ENCODE measurements at regions not wholly inside any gene's neighbourhood (a gene's known extent, or its start where the extent isn't known, plus 50 kb on each side); places are given as distances from the start of the nearest gene placed in this dataset.

GRCh38 chrX:9087271-9088040, 53.5 kb upstream of the FAM9B start:
- no peak for DNase-seq

DNA sequence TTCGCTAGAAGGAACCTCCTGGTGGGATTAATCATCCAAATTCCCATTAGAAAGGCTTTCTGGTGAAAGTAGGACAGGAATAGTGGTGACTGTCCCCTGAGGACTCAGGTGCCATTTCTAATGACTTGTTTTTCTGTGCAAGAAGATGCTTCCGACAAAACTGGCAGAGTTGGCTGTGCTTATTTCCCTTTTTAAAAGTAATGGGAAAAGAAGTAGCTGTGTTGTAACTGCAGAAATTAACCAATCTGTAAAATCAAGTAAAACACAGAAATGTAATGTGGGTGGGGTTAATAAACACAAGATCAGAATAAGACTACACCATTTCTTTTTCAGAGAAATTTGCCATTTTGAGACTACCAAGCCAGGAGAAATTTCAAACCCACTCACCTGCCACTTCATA, 55.0 kb upstream of the FAM9B start:
- no peak for DNase-seq

DNA sequence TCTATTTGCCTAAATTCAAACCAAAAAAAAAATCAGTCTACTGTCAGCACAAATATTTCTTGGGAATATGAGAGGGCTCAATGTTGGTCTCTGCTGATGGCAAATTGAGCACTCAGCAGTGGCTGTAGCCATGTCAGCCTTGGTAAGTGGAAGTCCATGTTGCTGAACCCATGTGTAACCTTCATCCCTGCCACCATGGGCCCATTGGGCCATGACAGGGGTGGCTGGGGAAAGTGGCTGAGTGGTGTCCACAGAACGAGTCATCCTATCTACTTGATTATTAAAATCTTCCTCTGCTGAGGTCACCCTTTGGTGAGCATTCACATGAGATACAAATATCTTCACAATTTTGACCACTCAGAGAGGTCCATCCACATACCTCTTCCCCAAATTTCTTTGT, 56.8 kb upstream of the FAM9B start:
- DNase-seq: no peak

DNA sequence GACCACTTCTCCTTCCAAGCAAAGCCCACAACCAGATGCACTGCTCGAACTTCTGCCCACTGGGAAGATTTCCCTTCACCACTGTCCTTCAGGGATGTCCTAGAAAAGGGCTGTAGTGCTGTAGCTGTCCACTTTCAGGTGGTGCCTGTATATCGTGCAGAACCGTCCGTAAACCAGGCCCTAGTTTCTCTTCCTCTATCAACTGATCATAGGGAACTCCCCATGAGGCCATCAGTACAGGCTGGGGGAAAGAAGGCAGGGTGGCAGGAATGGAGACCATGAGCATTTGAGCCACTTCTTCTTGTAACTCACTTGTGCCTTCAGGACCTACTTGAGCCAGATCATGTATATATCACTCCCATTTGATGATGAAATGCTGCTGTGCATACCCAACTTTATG, 57.3 kb upstream of the FAM9B start:
- DNase-seq: no peak

DNA sequence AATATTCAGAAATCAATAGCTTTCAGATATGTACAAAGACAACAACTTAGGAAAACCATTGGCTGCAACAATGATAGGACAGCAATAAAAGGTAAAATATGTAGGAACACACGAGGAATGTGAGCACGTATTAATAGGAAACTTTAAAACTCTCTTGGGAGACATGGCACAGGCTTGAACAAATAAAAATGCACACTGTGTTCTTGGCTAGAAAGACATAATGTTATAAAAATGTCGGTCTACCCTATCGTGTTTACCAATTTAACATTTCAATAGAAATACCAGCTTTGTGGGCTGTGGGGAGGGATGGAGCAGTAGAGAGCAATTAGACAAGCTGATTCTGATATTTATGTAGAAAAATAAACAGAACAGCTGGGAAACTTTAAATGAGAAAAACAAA, 69.0 kb upstream of the FAM9B start:
- DNase-seq: no peak

GRCh38 chrX:9108054-9108453, 74.1 kb upstream of the FAM9B start:
- DNase-seq: no peak

DNA sequence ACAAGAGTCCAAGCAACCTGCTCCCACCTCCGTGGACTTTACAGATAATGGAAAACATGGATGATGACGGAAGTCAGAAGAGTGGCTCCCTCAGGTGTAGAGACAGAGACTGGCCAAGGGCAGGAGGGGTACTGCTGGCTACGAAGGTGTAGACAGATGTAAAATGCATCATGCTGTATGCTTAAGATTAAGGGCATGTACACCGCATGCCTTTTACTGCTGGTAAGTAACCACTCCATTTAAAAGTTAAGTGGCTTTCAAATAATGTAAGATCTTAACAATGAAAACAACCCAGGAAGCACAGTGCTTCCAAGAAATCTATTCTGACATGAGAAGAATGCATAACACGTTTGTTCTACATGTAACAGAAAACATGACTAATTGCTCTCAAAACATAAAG, 76.9 kb upstream of the FAM9B start:
- DNase-seq: no peak

DNA sequence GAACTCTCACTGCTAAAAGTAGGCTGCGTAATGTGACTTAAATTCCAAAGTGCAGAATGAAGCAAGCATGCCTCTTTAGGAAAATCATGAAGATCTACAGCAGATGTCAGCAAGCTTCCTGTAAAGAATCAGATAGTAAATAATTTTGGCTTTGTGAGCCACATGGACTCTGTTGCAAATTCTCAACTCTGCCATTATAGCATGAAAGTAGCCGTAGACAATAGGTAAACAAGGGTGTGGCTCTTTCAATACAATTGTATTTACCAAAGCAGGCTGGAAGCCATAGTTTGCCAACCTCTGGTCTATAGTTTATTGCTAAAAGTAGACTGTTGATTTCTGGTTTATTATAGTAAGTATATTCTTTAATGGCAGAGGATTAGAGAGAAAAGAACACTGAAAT, 80.3 kb upstream of the FAM9B start:
- peak; percentile 5 to 40 for DNase-seq

- no peak for DNase-seq
These were observed 83.9 kb upstream of the FAM9B start for GRCh38 chrX:9117851-9118250.

- no peak for DNase-seq
These were observed 88.8 kb upstream of the FAM9B start for GRCh38 chrX:9122519-9123245.

- no peak for DNase-seq
These were observed 94.1 kb upstream of the FAM9B start for GRCh38 chrX:9127986-9128385.

DNA sequence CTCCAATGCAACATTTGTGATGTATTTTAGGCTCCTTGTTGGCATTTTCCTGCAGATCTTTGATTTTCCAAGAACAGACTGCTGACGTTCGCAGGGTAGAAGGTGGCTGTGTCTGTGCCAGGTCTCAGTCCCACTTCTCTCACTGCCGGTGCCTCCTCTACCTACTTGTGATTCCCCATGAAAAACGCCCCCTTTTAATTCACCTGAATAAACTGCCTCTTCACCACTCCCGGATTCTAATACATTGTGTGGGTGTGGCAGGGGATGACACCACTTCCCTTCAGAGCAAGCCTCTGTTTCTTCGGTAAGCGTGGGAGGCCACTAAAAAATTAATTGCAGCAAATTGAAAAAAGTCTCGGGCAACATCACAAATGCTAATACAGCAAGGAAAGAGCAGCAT, 96.1 kb upstream of the FAM9B start:
- DNase-seq: no peak

GRCh38 chrX:9131066-9131465, 97.1 kb upstream of the FAM9B start:
- DNase-seq: no peak

GRCh38 chrX:9132036-9132638, 98.2 kb upstream of the FAM9B start:
- DNase-seq: no peak

- no peak for DNase-seq
These were observed 99.5 kb upstream of the FAM9B start for GRCh38 chrX:9133426-9133825.

DNA sequence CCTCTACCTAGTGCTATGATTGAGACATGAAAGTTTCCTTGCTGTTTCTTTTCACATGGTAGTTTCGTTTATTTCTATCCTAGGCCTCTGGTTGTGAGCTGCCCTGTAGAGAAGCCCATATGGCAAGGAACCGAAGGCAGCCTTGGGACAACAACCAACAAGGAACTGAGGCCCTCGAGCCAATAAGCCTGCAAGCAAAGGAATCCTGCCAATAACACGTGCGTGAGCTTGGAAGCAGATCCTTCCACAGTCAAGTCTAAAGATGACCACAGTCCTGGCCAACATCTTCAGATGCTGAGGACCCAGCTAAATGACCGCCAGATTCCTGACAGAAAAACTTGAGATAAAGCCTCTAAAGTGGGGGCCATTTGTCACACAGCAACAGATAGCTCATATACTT, 100.4 kb upstream of the FAM9B start:
- no peak for DNase-seq

DNA sequence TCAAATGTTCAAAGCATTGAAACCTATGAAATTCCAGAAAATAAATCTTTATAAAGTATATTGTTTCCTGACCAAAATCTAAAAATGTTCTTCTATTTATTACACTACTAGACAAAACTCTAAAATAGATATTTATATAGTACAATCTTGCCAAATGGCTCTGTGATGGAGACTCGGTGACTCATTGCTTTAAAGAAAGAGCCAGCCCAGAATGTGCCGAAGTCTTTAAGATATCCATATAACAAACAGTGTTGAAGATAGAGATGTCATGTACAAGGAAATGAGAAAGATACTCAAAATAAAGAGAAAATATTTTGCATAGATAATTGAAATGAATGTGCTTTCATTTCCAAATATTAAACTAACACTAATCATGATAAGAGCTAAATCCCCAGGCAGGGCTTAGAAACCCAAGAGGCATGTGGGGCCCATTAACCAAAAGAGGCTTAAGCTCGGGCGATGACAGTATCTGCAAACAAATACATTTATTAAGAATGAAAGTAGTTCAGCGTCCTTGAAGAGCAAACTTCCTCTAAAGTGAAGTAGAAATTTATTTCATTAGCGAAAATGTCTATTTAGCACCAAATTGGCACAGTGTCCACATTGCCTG, 102.1 kb upstream of the FAM9B start:
- DNase-seq: no peak

DNA sequence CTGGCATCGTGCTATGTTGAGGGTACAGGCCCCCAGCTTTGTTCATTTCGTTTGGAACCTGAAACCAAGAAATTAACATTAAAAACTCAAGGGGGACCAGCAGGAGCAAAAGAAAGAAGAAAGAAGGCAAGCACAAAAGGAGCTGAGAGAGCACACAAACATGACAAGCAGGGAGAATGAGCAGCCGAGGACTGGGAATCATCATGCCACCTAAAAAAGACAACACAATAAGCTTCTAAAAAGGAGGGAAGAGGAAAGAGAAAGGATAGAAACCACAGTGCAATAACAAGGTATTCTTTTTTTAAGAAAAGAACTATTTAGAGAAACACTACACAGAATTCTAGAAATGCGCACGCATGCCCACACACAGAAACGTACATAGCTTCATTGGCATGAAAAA, 103.2 kb upstream of the FAM9B start:
- no peak for DNase-seq

DNA sequence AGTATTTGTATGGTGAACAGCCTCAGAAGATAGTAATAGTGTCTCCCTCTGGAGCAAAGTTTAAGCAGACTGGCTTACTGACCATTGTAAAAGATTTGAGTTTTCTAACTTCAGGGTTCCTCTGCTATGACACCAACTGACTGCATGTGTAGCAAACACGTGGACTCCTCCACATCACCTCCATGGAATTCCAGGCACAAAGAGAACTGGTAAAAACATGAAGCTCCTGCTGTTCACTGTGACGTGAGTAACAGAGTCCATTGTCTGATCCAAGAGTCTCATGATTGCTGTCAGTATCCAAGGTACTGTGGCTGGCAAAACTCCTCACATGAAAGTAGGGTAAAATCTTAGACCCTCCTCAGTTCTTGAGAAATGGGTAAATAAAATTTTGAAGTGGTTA, 107.6 kb upstream of the FAM9B start:
- no peak for DNase-seq

DNA sequence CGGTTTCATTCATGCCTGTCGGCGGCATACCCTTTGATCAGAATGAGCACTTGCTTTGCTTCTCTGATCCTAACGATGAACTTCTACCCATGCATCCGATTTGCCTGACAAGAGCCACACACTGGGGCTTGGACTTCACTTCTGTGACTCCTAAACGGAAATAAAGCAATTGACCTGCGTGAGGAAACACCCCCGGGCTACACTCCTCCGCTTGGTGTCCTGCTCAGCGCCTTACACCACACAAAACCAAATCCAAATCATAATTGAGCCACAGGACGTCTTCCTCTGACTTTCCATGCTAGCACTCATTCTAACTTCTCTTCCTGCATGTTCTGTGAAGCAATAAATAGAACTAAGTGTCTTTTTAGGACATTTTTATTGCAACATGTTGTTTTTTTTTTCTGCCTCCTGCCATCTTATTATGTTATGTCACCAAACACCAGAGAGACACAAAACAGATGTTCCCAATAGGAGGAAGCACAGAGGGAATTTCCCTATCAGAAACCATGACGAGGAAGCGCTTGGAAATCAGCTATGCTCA, 110.8 kb upstream of the FAM9B start:
- DNase-seq: no peak

GRCh38 chrX:9146657-9147056, 112.7 kb upstream of the FAM9B start:
- no peak for DNase-seq

GRCh38 chrX:9147086-9147485, 113.2 kb upstream of the FAM9B start:
- DNase-seq: no peak

- DNase-seq: no peak
These were observed 113.8 kb upstream of the FAM9B start for GRCh38 chrX:9147726-9148125.
